Dendritic cell treated with granulocyte-macrophage colony-stimulating factor and Interleukin-4, amounts not matched to agents 40 ng/mL and 50 ng/mL, for 4 days (primary cell): ENCODE measurements at regions not wholly inside any gene's neighbourhood (a gene's known extent, or its start where the extent isn't known, plus 50 kb on each side); places are given as distances from the start of the nearest gene placed in this dataset.
A peak's percentile ranks its signal among the peaks of the same experiment; 100 is the strongest.
"Not testable (repeated sequence)": the region's sequence is repeated elsewhere in the genome, so short reads cannot be mapped to it uniquely, and the experiment has no call there.

Experiments
- H3K27ac Mint-ChIP-seq: one replicate; pipeline ENCODE4 v1.8.0; 2022; ENCODE audit warnings: mild to moderate bottlenecking, mixed read lengths
- H3K27me3 Mint-ChIP-seq: one replicate; pipeline ENCODE4 v1.8.0; 2022; ENCODE audit warnings: mild to moderate bottlenecking, mixed read lengths
- H3K36me3 Mint-ChIP-seq: one replicate; pipeline ENCODE4 v1.8.0; 2022; ENCODE audit warnings: low read depth, mixed read lengths
- H3K4me1 Mint-ChIP-seq: one replicate; pipeline ENCODE4 v1.8.0; 2022; ENCODE audit warnings: low read depth, mixed read lengths
- H3K4me3 Mint-ChIP-seq: one replicate; pipeline ENCODE4 v1.8.0; 2022; ENCODE audit warnings: mild to moderate bottlenecking, moderate library complexity, mixed read lengths
- H3K9me3 Mint-ChIP-seq: one replicate; pipeline ENCODE4 v1.8.0; 2022; ENCODE audit warnings: mixed read lengths
- intact Hi-C: fragments of 100-400 bp; cut with micrococcal nuclease; formaldehyde crosslinking; loops from one replicate; pipeline ENCODE4 v1.15.0; 2022

GRCh38 chr14:21923820-21924219 lies 250.2 kb upstream of the OR4E1 start:
- Mint-ChIP-seq H3K4me1 (peaks cover 7% of the 10 kb centered on the region), H3K27ac (no peak overlapping the region), H3K4me3 (no peak overlapping the region), H3K27me3 (no peaks in the 10 kb centered on the region), H3K36me3 (no peaks in the 10 kb centered on the region), H3K9me3 (no peaks in the 10 kb centered on the region)
- intact Hi-C loops: no loop called here

GRCh38 chr14:21921453-21921852 lies 247.8 kb upstream of the OR4E1 start:
- peaks cover 12% of the 10 kb centered on the region for H3K4me1 Mint-ChIP-seq
- no peak overlapping the region for H3K27ac Mint-ChIP-seq
- no peak overlapping the region for H3K4me3 Mint-ChIP-seq
- intact Hi-C loops: no loop called here
- H3K27me3 Mint-ChIP-seq: no peaks in the 10 kb centered on the region
- no peaks in the 10 kb centered on the region for H3K36me3 Mint-ChIP-seq
- H3K9me3 Mint-ChIP-seq: no peaks in the 10 kb centered on the region

- Mint-ChIP-seq H3K4me1 (peaks cover 11% of the 10 kb centered on the region), H3K9me3 (no peaks in the 10 kb centered on the region)
These were observed 244.2 kb upstream of the OR4E1 start for GRCh38 chr14:21917699-21918436.

GRCh38 chr14:21915826-21916225 lies 242.2 kb upstream of the OR4E1 start:
- intact Hi-C loops: no loop called here
- H3K4me3 Mint-ChIP-seq: no peak overlapping the region
- H3K27ac Mint-ChIP-seq: no peak overlapping the region
- peaks cover 2% of the 10 kb centered on the region for H3K27me3 Mint-ChIP-seq
- no peaks in the 10 kb centered on the region for H3K9me3 Mint-ChIP-seq
- H3K4me1 Mint-ChIP-seq: peaks cover 11% of the 10 kb centered on the region
- no peaks in the 10 kb centered on the region for H3K36me3 Mint-ChIP-seq

More at GRCh38 chr14:21917699-21918436, 244.2 kb upstream of the OR4E1 start:
- Mint-ChIP-seq H3K4me3 (peak overlapping the region; percentile 27), H3K27ac (no peak overlapping the region), H3K27me3 (peaks cover 2% of the 10 kb centered on the region), H3K36me3 (no peaks in the 10 kb centered on the region)
- intact Hi-C loops: no loop called here

- H3K36me3 Mint-ChIP-seq: no peaks in the 10 kb centered on the region
- intact Hi-C loops: no loop called here
- H3K4me3 Mint-ChIP-seq: no peak overlapping the region
- H3K4me1 Mint-ChIP-seq: peaks cover 11% of the 10 kb centered on the region
- no peak overlapping the region for H3K27ac Mint-ChIP-seq
- peaks cover 2% of the 10 kb centered on the region for H3K27me3 Mint-ChIP-seq
- H3K9me3 Mint-ChIP-seq: no peaks in the 10 kb centered on the region
These were observed 240.1 kb upstream of the OR4E1 start for GRCh38 chr14:21913759-21914158.

GRCh38 chr14:21912367-21912766 lies 238.7 kb upstream of the OR4E1 start:
- Mint-ChIP-seq H3K4me1 (peaks cover 6% of the 10 kb centered on the region), H3K27ac (no peak overlapping the region), H3K36me3 (no peaks in the 10 kb centered on the region), H3K9me3 (no peaks in the 10 kb centered on the region), H3K27me3 (peaks cover 2% of the 10 kb centered on the region), H3K4me3 (no peak overlapping the region)
- intact Hi-C loops: no loop called here

- intact Hi-C loops: no loop called here
- Mint-ChIP-seq H3K4me1 (peaks cover 6% of the 10 kb centered on the region), H3K9me3 (no peaks in the 10 kb centered on the region), H3K27ac (no peak overlapping the region), H3K4me3 (no peak overlapping the region), H3K27me3 (peaks cover 2% of the 10 kb centered on the region), H3K36me3 (no peaks in the 10 kb centered on the region)
These were observed 238.3 kb upstream of the OR4E1 start for GRCh38 chr14:21911877-21912276.

- peaks cover 2% of the 10 kb centered on the region for H3K27me3 Mint-ChIP-seq
- no peak overlapping the region for H3K4me3 Mint-ChIP-seq
- H3K27ac Mint-ChIP-seq: no peak overlapping the region
- no peaks in the 10 kb centered on the region for H3K9me3 Mint-ChIP-seq
- H3K36me3 Mint-ChIP-seq: no peaks in the 10 kb centered on the region
- intact Hi-C loops: no loop called here
- peaks cover 6% of the 10 kb centered on the region for H3K4me1 Mint-ChIP-seq
These were observed 236.6 kb upstream of the OR4E1 start for GRCh38 chr14:21910260-21910659.

- H3K27me3 Mint-ChIP-seq: no peaks in the 10 kb centered on the region
- no peak overlapping the region for H3K4me3 Mint-ChIP-seq
- no peaks in the 10 kb centered on the region for H3K4me1 Mint-ChIP-seq
- no peak overlapping the region for H3K27ac Mint-ChIP-seq
- peaks cover 8% of the 10 kb centered on the region for H3K9me3 Mint-ChIP-seq
- H3K36me3 Mint-ChIP-seq: no peaks in the 10 kb centered on the region
- intact Hi-C loops: no loop called here
These were observed 229.1 kb upstream of the OR4E1 start for GRCh38 chr14:21902561-21903181.

- H3K27ac Mint-ChIP-seq, H3K4me1 Mint-ChIP-seq, H3K36me3 Mint-ChIP-seq, H3K4me3 Mint-ChIP-seq, H3K9me3 Mint-ChIP-seq, intact Hi-C loops, H3K27me3 Mint-ChIP-seq: not testable (repeated sequence)
These were observed 221.2 kb upstream of the OR4E1 start for GRCh38 chr14:21894898-21895194.

- intact Hi-C loops: no loop called here
- no peaks in the 10 kb centered on the region for H3K9me3 Mint-ChIP-seq
- no peaks in the 10 kb centered on the region for H3K4me1 Mint-ChIP-seq
- H3K27ac Mint-ChIP-seq: no peak overlapping the region
- H3K4me3 Mint-ChIP-seq: no peak overlapping the region
- H3K27me3 Mint-ChIP-seq: no peaks in the 10 kb centered on the region
- no peaks in the 10 kb centered on the region for H3K36me3 Mint-ChIP-seq
These were observed 220.6 kb upstream of the OR4E1 start for GRCh38 chr14:21894003-21894897.

GRCh38 chr14:21891921-21892320 lies 218.3 kb upstream of the OR4E1 start:
- Mint-ChIP-seq H3K27me3 (no peaks in the 10 kb centered on the region), H3K36me3 (no peaks in the 10 kb centered on the region), H3K27ac (no peak overlapping the region), H3K4me1 (no peaks in the 10 kb centered on the region), H3K4me3 (no peak overlapping the region), H3K9me3 (no peaks in the 10 kb centered on the region)
- intact Hi-C loops: no loop called here

GRCh38 chr14:21884995-21885394 lies 211.4 kb upstream of the OR4E1 start:
- Mint-ChIP-seq H3K9me3 (no peaks in the 10 kb centered on the region), H3K4me1 (no peaks in the 10 kb centered on the region), H3K27ac (no peak overlapping the region), H3K27me3 (no peaks in the 10 kb centered on the region), H3K4me3 (no peak overlapping the region), H3K36me3 (no peaks in the 10 kb centered on the region)
- intact Hi-C loops: no loop called here

GRCh38 chr14:21882226-21882625 lies 208.6 kb upstream of the OR4E1 start:
- no peaks in the 10 kb centered on the region for H3K27me3 Mint-ChIP-seq
- no peaks in the 10 kb centered on the region for H3K4me1 Mint-ChIP-seq
- H3K36me3 Mint-ChIP-seq: no peaks in the 10 kb centered on the region
- H3K27ac Mint-ChIP-seq: no peak overlapping the region
- H3K4me3 Mint-ChIP-seq: no peak overlapping the region
- no peaks in the 10 kb centered on the region for H3K9me3 Mint-ChIP-seq
- intact Hi-C loops: no loop called here
